Parathyroid adenoma (tissue), 2 donors: ENCODE measurements at regions not wholly inside any gene's neighbourhood (a gene's known extent, or its start where the extent isn't known, plus 50 kb on each side); places are given as distances from the start of the nearest gene placed in this dataset.

Experiments used
- H2AFZ ChIP-seq: fragments of 300-600 bp; sonication (generic); one replicate; pipeline ENCODE4 v1.7.0; 2017; ENCODE audit warnings: antibody characterized with exemption, mild to moderate bottlenecking
- H3K27ac ChIP-seq: fragments of 300-600 bp; sonication (generic); one replicate; pipeline ENCODE4 v1.7.0; 2017
- H3K27me3 ChIP-seq: fragments of 300-600 bp; sonication (generic); one replicate; pipeline ENCODE4 v1.7.0; 2017; ENCODE audit warnings: low read length; ENCODE audit not compliant: control insufficient read depth, insufficient read depth
- H3K36me3 ChIP-seq: fragments of 300-600 bp; sonication (generic); one replicate; pipeline ENCODE4 v1.7.0; 2017; ENCODE audit warnings: low read length; ENCODE audit not compliant: control insufficient read depth, insufficient read depth
- H3K4me1 ChIP-seq: fragments of 300-600 bp; sonication (generic); one replicate; pipeline ENCODE4 v1.7.0; 2017; ENCODE audit warnings: control low read depth
- H3K4me2 ChIP-seq: fragments of 300-600 bp; sonication (generic); one replicate; pipeline ENCODE4 v1.7.0; 2017; ENCODE audit warnings: low read length
- H3K4me3 ChIP-seq: fragments of 300-600 bp; sonication (generic); one replicate; pipeline ENCODE4 v1.7.0; 2017; ENCODE audit warnings: low read depth, low read length
- H3K79me2 ChIP-seq: fragments of 300-600 bp; sonication (generic); one replicate; pipeline ENCODE4 v1.7.0; 2017; ENCODE audit warnings: control low read depth
- H3K9ac ChIP-seq: fragments of 300-600 bp; sonication (generic); one replicate; pipeline ENCODE4 v1.7.0; 2017; ENCODE audit warnings: mild to moderate bottlenecking
- H3K9me3 ChIP-seq: fragments of 300-600 bp; sonication (generic); one replicate; pipeline ENCODE4 v1.7.0; 2017; ENCODE audit warnings: low read length; ENCODE audit not compliant: control insufficient read depth
- CTCF ChIP-seq: fragments of 300-600 bp; sonication (generic); IDR thresholded peaks from one replicate; pipeline ENCODE4 v1.7.0; 2017; ENCODE audit warnings: antibody characterized with exemption, mild to moderate bottlenecking
- donor health status: primary hyperparathyroidism.

DNA sequence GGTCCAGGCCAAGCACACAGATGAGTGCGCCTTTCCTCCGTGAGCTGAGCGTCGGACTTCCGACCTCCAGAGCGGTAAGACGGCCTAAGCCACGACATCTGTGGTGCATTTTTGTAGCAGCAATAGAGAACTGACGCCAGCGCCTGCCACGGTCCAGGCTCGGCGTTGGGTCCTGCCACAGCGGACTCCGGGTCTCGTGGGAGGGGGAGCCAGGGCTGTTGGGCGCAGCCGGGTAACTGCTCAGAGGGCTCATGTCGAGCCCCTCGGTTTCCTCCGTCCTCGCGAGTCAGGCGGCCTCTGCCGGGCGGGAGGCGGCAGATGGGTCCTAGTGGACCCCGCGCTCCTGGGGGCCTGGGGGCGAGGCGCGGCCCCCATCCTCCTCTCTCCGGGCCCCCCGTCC is 216.1 kb downstream of the QKI start:
- H2AFZ ChIP-seq, result no peak overlapping the region
- H3K4me3 ChIP-seq, result no peak overlapping the region
- H3K9me3 ChIP-seq, result no peaks in the 10 kb centered on the region
- H3K9ac ChIP-seq, result no peak overlapping the region
- TF ChIP-seq CTCF, result no peak
- no peaks in the 10 kb centered on the region for H3K79me2 ChIP-seq
- H3K4me2 ChIP-seq, result no peak overlapping the region
- H3K4me1 ChIP-seq, result no peaks in the 10 kb centered on the region
- H3K36me3 ChIP-seq, result no peaks in the 10 kb centered on the region
- no peak overlapping the region for H3K27ac ChIP-seq
- H3K27me3 ChIP-seq, result no peaks in the 10 kb centered on the region

GRCh38 chr6:163630096-163630495 is 215.6 kb downstream of the QKI start:
- Histone ChIP-seq H3K9me3 (no peaks in the 10 kb centered on the region), H3K36me3 (no peaks in the 10 kb centered on the region), H3K4me1 (no peaks in the 10 kb centered on the region), H2AFZ (no peak overlapping the region), H3K27ac (no peak overlapping the region), H3K27me3 (no peaks in the 10 kb centered on the region), H3K9ac (no peak overlapping the region), H3K79me2 (no peaks in the 10 kb centered on the region), H3K4me2 (no peak overlapping the region), H3K4me3 (no peak overlapping the region)
- TF ChIP-seq CTCF, result no peak
